GM19463 (cell line): ENCODE measurements at regions not wholly inside any gene's neighbourhood (a gene's known extent, or its start where the extent isn't known, plus 50 kb on each side); places are given as distances from the start of the nearest gene placed in this dataset.

ENCODE experiments used
- ATAC-seq: cut with Tn5 transposase; IDR thresholded peaks from one replicate; pipeline ENCODE4 v1.9.1; 2021; ENCODE audit warnings: mild to moderate bottlenecking, moderate library complexity; ENCODE audit not compliant: unreplicated experiment

DNA sequence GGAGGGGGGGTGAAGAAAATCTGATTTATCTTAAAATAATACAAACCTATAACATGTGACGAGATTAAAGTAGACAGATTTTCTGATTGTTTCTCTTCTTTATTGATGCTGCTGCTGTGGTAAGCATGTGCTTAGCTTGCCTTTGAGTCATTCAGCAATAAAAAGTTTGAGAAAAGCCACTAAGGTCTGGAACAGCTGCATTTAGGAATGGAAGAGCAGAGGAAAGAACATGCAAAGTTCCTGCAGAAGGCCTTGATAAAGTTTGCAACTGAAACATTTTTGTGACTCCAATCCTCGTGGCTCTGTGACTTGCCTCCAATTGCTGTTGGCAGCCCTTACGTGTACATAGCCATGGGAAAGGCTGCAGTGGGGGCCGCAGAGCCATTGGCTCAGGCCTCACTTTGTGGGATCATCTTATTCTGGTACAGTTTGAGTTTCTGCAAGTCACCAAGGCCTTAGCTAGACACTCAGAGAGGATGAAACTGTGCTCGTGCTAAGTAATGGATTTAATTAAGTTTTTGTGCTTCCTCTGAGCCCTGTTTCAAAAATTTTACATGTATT is 370.2 kb downstream of the AASDHPPT start:
- ATAC-seq, result no peak

DNA sequence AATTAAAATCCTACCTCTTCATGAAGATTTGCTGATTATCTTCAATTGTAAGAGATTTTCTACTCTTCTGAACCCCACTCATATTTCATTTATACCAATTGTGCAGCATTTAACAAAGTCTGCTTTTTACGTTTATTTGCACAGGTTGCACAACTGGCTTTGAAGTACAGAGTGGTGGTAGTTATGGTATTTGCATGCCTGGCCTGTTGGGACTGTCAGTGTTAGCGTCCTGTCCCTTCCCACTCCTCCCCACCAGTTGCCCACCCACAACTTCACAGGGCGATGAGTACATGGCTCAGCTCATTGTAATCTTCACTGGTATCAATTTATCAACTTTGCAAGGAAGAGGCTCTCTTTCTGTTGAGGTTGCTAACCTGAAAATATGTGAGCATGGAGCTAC is 372.3 kb downstream of the AASDHPPT start:
- ATAC-seq, result no peak

DNA sequence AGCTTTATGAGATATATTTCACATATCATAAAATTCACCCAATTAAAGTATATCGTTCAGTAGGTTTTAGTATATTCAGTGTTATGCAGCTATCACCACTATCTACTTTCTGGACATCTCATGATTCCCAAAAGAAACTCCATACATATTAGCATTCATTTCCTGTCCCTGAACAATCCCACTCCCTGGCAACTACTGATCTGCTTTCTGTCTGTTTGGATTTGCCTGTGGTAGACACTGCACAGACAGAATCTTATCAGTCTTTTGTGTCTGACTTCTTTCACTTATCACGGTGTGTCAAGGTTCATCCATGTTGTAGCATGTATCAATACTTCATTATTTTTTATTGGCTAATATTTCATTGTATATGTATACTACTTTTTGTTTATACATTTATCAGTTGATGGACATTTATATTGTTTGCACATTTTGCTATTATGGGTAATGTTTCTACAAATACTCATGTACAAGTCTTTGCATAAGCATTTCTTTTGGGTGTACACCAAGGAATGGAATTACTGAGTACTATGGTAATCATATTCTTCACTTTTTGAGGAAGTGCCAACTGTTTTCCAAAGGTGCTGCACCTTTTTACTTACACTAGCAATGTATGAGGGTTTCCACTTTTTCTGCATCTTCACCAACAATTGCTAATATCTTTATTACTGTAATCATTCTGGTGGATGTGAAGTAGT is 373.9 kb downstream of the AASDHPPT start:
- ATAC-seq, result no peak

DNA sequence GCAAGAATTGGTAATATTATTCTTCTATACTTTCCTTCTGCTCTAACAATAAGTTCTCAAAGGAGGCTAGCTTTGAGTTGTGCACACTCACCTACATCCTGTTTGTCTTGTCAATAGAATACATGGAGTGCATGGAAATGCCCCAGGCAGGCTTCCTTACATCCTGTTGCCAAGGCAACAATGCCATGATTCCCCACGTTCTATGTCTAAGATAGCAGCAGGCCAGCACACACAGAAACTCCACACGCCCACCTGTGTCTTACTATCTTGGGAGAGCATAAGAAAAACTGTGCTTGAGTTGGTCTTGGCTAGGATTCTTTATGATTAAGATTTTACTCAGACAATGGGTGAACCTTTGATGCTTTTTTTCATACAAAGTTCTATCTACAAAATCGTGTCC is 379.2 kb downstream of the AASDHPPT start:
- no peak for ATAC-seq

DNA sequence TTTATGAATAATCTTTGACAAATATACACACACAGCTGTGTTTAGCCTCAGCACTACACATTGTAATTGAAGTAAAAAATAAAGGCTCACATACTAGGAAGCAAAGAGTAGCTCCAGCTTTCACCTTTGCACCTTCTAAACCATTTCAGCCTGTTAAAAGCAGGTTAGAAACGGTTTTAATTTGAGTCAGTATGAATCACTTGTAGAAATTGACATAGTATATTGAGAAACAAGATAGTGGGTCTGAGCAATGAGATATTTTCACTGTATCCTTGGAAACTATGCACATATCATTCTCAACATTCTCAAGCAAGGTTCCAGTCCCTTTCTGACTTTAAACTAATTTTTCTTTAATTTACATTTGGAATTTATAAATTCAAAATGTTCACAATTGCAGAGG is 380.3 kb downstream of the AASDHPPT start:
- no peak for ATAC-seq

DNA sequence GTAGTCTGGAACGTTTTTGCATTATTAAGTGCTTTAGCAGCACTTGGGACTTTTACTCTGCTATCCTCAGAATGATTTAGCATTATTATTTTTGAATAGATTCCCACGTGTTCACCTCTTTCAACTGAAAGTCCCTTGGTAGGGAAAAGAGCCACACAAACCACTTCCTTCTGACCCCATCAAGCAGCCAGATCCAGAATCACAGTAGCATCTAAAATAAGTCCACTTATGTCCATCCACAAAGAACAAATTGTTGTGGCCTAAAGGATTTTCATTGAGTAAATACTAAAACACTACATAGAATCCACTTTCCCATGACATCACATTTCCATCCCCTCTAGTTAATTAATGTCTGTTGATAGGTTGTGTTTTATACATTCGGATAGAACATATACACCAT is 381.7 kb downstream of the AASDHPPT start:
- no peak for ATAC-seq

DNA sequence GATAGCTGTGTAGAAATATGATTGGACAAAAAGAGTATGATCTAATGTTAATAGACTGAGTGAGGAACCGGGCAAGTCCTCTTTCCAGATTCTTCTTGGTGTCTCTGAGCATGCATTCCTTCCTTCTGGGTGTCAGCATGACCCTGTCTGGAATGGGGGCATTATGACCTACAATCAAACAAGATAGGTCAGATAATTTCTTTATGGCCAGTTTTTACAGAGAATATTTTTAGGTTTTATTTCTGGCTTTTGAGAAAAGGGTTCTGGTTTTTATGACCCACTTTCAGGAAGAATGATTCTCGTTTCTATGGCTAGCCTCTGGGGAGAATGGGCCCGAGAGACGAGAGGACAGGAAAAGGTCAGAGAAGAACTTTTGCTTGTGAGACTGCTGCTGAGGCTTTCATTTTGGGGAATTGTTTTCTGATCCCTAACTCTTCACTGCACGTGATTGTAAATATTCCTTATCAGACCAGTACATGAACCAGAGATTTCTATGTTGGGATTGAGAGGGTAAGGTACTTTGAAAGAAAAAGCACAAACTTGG is 383.8 kb downstream of the AASDHPPT start:
- ATAC-seq, result no peak

DNA sequence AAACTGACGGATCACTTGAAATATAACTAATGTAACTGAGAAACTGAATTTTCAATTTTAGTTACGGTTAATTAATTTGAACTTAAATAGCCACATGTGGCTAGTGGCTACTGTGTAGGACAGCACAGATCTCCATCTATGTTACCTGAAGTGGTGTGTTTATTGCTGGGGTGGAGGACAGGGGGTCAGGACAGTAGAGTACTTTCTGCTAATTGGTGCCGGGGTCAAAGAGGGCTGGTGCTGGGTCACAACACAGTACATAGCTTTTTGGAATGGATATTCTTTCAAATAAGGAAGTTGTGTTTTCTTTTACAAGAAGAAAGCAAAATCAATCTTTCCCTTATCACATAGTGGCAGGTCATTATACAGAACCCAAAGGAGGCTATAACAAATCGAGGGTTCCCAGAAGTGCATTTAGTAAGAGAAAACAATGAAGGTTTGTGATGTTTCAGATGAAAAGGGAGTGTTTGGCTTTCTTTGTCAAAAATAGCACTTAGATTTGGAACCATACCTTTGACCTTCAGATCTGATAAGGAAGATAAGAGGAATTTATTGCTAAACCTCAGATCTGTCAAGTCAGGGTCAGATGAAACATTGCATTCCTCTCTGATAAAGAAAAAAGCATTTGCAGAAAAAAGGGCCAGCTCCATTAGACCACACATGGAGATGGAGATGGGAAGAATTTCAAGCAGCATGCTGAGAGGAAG is 384.5 kb downstream of the AASDHPPT start:
- ATAC-seq, result no peak

DNA sequence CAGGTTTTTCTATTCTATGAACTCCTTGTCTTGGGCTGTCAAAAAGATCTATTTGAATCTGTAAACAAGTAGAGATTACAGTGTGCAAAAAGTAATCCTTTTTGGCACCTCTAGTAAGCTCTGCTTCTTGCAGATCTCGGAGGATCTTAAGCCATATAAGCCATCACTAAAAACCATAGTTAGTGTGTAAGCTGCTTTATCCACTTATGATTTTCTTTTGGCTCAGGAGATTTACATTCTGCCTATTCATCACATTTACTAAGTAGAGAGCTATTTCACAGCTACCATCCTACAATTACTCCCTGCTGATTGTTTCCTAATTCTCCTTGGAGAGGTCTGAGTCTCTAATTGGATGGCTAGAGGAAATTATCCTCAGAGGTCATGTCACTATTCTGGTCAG is 385.7 kb downstream of the AASDHPPT start:
- ATAC-seq, result no peak

DNA sequence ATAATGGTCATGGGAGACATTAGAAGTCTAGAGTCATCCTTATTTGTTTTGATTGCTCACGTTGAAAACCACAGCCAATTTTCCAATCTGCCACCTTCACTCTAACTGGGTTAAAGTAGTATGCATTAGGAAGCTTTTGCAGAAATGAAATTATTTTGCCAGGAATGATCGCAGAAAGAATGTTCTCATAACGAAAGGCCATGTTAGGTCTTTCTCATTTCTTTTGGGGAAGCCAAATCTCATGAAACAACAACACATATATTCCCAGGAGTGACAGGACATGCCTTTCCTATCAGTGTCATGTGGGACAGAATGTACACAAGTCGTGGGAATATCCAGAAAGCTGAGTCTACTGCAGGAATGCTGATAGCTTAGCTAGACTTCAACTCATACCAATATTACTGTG is 386.3 kb downstream of the AASDHPPT start:
- ATAC-seq, result no peak

DNA sequence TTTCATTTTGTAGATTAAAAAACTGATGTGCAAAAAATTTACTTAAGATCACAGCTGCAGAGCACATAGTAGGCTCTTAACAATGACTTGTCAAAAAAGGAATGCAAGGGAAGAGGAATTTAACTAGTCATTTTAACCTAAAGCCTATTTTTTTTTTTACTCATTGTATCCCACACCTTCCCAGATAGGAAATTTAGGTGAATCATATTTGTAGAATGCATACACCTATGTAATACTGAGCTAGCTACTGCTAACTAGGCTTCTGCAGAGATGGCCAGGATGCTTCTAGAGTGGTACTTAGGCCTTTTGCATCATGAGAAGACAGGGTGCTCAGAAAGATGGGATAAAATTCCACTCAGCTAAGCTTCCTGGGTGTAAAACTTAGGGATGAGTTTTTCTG is 387.3 kb downstream of the AASDHPPT start:
- ATAC-seq, result no peak

DNA sequence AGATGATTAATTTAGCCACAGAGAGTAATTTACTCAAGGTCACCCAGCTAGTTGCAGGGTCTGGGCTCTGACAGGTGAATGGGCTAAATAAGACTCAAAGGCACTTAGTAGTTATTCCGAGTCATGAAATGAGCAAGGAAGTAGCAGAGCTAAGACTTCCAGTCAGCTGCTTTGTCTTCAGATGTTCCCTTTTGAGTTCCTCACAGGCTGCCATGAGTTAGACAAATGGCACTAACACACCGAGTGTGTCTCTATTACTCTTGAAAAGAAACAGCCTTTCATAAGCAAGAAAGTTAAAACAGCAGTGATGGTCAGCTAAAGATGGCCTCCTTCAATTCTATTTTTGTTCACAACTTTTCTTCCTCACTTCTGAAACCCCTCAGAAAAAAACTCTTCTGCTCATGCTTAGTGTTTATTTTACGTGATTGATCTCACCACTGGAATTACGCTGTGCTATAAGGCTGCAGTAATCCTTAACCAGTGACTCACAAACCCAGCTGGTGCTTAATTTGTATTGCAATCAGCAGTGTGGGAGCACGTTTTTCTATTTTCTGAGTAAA is 389.1 kb downstream of the AASDHPPT start:
- no peak for ATAC-seq

DNA sequence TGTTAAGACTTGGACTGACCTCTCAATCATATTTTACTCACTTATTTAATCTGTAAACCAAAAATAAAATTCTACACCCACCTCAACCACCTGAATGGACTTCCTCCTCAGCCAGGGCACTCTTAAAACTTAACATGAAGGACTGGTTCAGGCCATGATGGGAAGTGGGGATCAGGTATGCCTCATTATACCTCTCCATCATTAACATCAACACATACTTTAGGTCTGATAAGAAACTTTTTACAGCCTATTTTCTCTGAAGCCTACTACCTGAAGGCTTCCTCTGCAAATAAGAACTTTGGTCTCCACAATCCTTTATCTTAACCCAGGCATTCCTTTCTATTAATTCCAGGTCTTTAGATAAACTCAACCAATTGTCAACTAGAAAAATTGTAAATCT is 390.0 kb downstream of the AASDHPPT start:
- ATAC-seq, result no peak

DNA sequence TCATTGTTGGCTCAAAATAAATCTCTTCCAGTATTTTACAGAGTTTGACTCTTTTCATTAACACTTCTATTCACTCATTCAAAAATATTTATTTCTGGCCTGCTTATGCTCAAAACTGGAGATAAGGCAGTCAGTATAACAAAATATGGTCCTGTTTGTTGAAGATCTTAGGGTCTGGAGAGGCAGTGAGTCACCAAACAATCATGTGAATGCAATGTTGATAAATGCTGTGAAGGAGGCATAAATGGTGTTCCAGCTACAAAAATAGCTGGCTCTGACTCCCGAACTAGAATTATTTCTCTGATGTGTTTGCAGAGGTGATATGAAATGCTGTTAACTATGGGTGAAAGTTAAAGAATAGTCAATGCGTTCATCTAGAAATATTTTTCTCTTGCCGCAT is 390.6 kb downstream of the AASDHPPT start:
- ATAC-seq, result no peak

DNA sequence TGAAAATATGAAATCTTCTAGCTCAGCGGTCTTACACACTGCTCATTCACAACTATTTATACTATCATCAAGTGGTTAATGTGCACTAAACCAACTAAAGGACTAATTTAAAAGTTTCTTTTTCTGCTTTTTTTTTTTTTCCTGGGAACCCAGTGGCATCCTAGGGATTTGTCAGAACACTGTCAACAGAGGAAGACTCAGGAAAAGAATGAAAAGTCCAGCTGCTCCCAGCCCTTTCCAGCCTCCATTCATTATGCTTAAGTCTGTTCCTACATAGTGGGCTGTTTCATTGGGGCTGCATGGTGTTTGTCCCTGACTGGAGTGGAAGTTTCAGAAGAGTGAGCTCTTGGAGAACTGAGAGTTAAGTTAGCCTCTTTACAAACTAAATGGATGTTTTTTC is 391.1 kb downstream of the AASDHPPT start:
- ATAC-seq, result no peak

DNA sequence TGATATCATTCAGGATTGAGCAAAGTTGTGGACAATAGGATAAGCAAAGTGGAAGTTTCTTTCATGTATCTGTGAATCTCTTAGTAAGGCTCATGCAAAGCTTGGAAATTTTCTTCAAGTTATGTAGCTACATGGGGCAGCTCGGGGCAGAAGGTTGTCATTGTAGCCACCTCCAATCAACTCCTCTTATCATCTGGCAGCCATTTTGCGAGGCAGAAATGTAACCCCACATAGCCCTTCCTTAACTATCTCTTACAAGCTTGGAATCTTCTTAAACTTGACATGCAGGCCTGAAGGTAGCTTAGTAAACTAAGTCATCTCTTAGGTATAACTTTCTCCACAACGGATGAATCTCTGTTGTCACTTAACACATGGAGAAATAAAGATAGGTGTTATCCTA is 392.8 kb downstream of the AASDHPPT start:
- no peak for ATAC-seq

DNA sequence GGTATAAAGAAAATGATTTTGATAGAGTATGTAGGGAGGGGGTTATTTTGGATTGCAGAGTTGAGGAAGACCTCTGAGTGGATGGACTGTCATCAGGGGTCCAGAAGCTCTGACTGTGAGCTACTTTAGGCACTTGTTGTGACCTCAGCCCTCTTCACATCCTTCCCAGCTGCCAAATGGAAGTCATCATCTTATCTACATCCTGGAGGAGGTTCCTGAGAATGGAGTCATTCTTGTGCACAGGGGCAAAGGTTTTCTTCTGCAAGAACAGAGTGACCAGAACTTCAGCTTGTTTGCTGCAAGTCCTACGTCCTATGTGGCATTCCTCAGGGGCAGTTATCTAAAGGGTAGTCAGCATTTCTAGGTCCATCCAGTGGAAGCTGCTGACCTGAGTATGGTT is 393.8 kb downstream of the AASDHPPT start:
- ATAC-seq, result no peak

DNA sequence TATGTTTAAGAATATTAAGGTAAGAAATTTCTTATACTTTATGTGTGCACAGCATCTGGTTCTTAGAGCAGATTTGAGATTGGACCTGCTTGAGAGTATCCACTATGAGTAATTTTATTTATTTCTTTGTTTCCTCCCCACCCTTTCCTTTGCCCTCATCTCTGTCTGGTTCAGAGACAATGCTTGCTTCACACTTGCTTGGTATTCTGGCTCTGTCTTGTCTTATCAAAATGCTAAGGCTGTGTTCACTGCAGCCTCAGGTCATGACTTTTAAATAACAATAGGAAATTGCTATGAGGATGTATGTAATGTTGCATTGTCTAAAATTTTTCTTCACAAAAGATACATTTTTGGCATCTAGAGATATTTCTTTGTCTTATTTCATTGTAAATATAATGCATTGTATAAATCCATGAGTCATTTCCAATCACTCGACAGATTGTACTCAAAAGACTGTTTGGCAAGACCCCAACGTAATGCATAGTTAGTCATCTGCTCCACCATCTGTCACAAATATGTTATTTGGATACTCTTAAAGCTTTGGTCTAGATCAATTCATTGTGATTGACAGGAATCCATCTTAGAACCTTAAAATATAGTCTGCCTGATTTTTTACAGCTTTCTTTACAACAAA is 395.7 kb downstream of the AASDHPPT start:
- no peak for ATAC-seq

DNA sequence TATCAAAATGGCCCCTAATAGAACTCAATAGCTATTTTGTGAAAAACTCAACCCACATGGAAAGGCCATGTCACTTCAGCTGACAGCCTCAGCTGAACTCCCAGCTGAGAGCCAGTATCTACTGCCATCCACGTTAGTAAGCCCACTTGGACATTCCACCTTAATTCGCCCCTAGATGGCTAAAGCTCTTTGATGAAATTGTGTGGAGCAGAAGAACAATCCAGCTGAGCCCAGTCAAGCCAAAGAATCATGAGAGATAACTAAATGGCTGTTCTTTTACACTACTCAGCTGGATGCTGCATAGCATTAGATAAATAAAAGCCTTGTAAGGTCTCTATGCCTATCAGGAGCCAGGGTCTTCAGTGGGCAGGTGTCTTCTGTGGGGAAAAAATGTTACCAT is 396.8 kb downstream of the AASDHPPT start:
- ATAC-seq, result no peak

DNA sequence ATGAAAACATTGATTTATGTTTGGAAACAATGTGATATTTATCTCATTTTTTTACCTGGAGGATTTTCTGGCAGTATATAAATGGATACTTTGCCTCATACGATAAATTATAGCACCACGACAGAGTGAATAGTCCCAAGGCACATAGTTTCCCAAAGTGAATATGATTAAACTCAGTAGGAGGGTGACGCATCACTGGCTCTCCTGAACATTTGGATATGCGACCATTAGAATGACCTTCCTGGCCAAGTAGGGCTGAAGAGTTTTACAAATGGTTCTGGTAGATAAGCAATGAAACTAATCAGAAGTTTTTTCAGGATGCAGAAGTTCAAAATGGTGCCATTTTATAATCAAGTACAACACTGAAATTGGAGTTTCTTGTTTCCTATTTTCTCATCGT is 397.7 kb downstream of the AASDHPPT start:
- no peak for ATAC-seq

DNA sequence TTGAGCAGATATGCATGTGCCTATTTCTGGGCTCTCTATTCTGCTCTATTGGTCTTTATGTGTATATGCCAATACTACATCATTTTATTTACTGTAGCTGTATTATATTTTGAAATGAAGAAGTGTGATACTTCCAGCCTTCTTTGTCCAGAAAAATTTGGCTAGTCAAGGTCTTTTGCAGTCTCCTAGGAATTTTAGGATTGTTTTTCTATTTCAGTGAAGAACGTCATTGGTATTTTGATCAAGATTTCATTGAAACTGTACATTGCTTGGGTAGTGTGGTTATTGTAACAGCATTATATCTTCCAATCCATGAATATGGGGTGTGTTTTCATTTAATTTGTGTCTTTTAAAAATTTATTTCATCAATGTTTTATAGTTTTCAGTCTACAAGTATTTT is 400.3 kb downstream of the AASDHPPT start:
- ATAC-seq, result no peak
